ENCODE measurements at regions not wholly inside any gene's neighbourhood (a gene's known extent, or its start where the extent isn't known, plus 50 kb on each side); places are given as distances from the start of the nearest gene placed in this dataset.

GRCh38 chr21:43333298-43334062 is 93.5 kb downstream of the SIK1 start:
- DNase-seq (ENCODE audit: low read depth in 2 of 3, low spot score in 2 of 3) = no peak

- DNase-seq (ENCODE audit: low read depth in 2 of 3, low spot score in 2 of 3) = no peak
These were observed 94.1 kb downstream of the SIK1 start for GRCh38 chr21:43332861-43333297.

- DNase-seq (ENCODE audit: low read depth in 2 of 3, low spot score in 2 of 3) = no peak
These were observed 94.7 kb downstream of the SIK1 start for GRCh38 chr21:43331962-43332828.

GRCh38 chr21:43331111-43331961 is 95.6 kb downstream of the SIK1 start:
- no peak for DNase-seq (ENCODE audit: low read depth in 2 of 3, low spot score in 2 of 3)

- DNase-seq (ENCODE audit: low read depth in 2 of 3, low spot score in 2 of 3) = no peak
These were observed 96.5 kb downstream of the SIK1 start for GRCh38 chr21:43330306-43330881.

- no peak for DNase-seq (ENCODE audit: low read depth in 2 of 3, low spot score in 2 of 3)
These were observed 97.1 kb downstream of the SIK1 start for GRCh38 chr21:43329711-43330269.

- DNase-seq (ENCODE audit: low read depth in 2 of 3, low spot score in 2 of 3) = no peak
These were observed 97.8 kb downstream of the SIK1 start for GRCh38 chr21:43328958-43329691.

GRCh38 chr21:43328185-43328957 is 98.6 kb downstream of the SIK1 start:
- no peak for DNase-seq (ENCODE audit: low read depth in 2 of 3, low spot score in 2 of 3)

- no peak for DNase-seq (ENCODE audit: low read depth in 2 of 3, low spot score in 2 of 3)
These were observed 100.8 kb downstream of the SIK1 start for GRCh38 chr21:43325968-43326715.

GRCh38 chr21:43325036-43325435 is 101.9 kb downstream of the SIK1 start:
- DNase-seq (ENCODE audit: low read depth in 2 of 3, low spot score in 2 of 3) = no peak

GRCh38 chr21:43324596-43324995 is 102.3 kb downstream of the SIK1 start:
- no peak for DNase-seq (ENCODE audit: low read depth in 2 of 3, low spot score in 2 of 3)

- no peak for DNase-seq (ENCODE audit: low read depth in 2 of 3, low spot score in 2 of 3)
These were observed 103.5 kb downstream of the SIK1 start for GRCh38 chr21:43323244-43324005.

GRCh38 chr21:43322805-43323204 is 104.1 kb downstream of the SIK1 start:
- no peak for DNase-seq (ENCODE audit: low read depth in 2 of 3, low spot score in 2 of 3)

GRCh38 chr21:43322311-43322710 is 104.6 kb downstream of the SIK1 start:
- DNase-seq (ENCODE audit: low read depth in 2 of 3, low spot score in 2 of 3) = no peak

GRCh38 chr21:43321611-43322010 is 105.3 kb downstream of the SIK1 start:
- DNase-seq (ENCODE audit: low read depth in 2 of 3, low spot score in 2 of 3) = no peak

- no peak for DNase-seq (ENCODE audit: low read depth in 2 of 3, low spot score in 2 of 3)
These were observed 105.8 kb downstream of the SIK1 start for GRCh38 chr21:43321111-43321510.

GRCh38 chr21:43320526-43320925 is 106.4 kb downstream of the SIK1 start:
- no peak for DNase-seq (ENCODE audit: low read depth in 2 of 3, low spot score in 2 of 3)
